Stimulated activated CD4-positive, alpha-beta T cell treated with anti-CD3 and anti-CD28 coated beads, Interleukin-12 subunit alpha, Interleukin-12 subunit beta, amount 100 ng/mL, for 24 hours (primary cell): ENCODE measurements at regions not wholly inside any gene's neighbourhood (a gene's known extent, or its start where the extent isn't known, plus 50 kb on each side); places are given as distances from the start of the nearest gene placed in this dataset.

ENCODE experiments used
- DNase-seq, 2 experiments: peaks; one replicate each; pipeline ENCODE4 v3.0.0-alpha.2; 2020; ENCODE audit warnings: low read depth in 2 of 2

- no peak for DNase-seq
Observed at GRCh38 chr16:51666074-51666473, 515.0 kb upstream of the SALL1 start.

- no peak for DNase-seq
Observed at GRCh38 chr16:51665436-51665998, 514.4 kb upstream of the SALL1 start.

- DNase-seq, result no peak
Observed at GRCh38 chr16:51658531-51658930, 507.5 kb upstream of the SALL1 start.

- DNase-seq, result no peak
Observed at GRCh38 chr16:51657848-51658247, 506.8 kb upstream of the SALL1 start.

- DNase-seq, result no peak
Observed at GRCh38 chr16:51655249-51655648, 504.2 kb upstream of the SALL1 start.

- no peak for DNase-seq
Observed at GRCh38 chr16:51651061-51651466, 500.0 kb upstream of the SALL1 start.

GRCh38 chr16:51649631-51650030 is 498.6 kb upstream of the SALL1 start:
- DNase-seq, result no peak

GRCh38 chr16:51648526-51648925 is 497.5 kb upstream of the SALL1 start:
- no peak for DNase-seq

GRCh38 chr16:51641191-51641765 is 490.2 kb upstream of the SALL1 start:
- no peak for DNase-seq

GRCh38 chr16:51640196-51640595 is 489.1 kb upstream of the SALL1 start:
- no peak for DNase-seq

GRCh38 chr16:51638339-51639135 is 487.5 kb upstream of the SALL1 start:
- no peak for DNase-seq

- no peak for DNase-seq
Observed at GRCh38 chr16:51637770-51638094, 486.7 kb upstream of the SALL1 start.

GRCh38 chr16:51636920-51637769 is 486.1 kb upstream of the SALL1 start:
- no peak for DNase-seq

GRCh38 chr16:51635181-51635580 is 484.1 kb upstream of the SALL1 start:
- no peak for DNase-seq

GRCh38 chr16:51630076-51630475 is 479.0 kb upstream of the SALL1 start:
- DNase-seq, result no peak

- no peak for DNase-seq
Observed at GRCh38 chr16:51629576-51629975, 478.5 kb upstream of the SALL1 start.

- DNase-seq, result no peak
Observed at GRCh38 chr16:51624080-51624775, 473.2 kb upstream of the SALL1 start.

GRCh38 chr16:51621610-51622009 is 470.5 kb upstream of the SALL1 start:
- DNase-seq, result no peak

GRCh38 chr16:51615141-51615540 is 464.1 kb upstream of the SALL1 start:
- no peak for DNase-seq

- no peak for DNase-seq
Observed at GRCh38 chr16:51607201-51607651, 456.2 kb upstream of the SALL1 start.

- no peak for DNase-seq
Observed at GRCh38 chr16:51596247-51596646, 445.2 kb upstream of the SALL1 start.
